ENCODE measurements at regions not wholly inside any gene's neighbourhood (a gene's known extent, or its start where the extent isn't known, plus 50 kb on each side); places are given as distances from the start of the nearest gene placed in this dataset.

GRCh38 chr11:134584001-134584561 lies 172.0 kb upstream of the B3GAT1 start:
- Mint-ChIP-seq H3K27ac (no peak overlapping the region), H3K4me1 (peaks cover 9% of the 10 kb centered on the region), H3K9me3 (no peaks in the 10 kb centered on the region), H3K27me3 (peaks cover 14% of the 10 kb centered on the region), H3K36me3 (no peaks in the 10 kb centered on the region), H3K4me3 (no peak overlapping the region)
- no peak for DNase-seq

GRCh38 chr11:134583397-134583990 lies 171.5 kb upstream of the B3GAT1 start:
- H3K36me3 Mint-ChIP-seq, result no peaks in the 10 kb centered on the region
- H3K4me3 Mint-ChIP-seq, result no peak overlapping the region
- H3K4me1 Mint-ChIP-seq, result peaks cover 9% of the 10 kb centered on the region
- peak overlapping the region; percentile 4 for H3K27ac Mint-ChIP-seq
- no peaks in the 10 kb centered on the region for H3K9me3 Mint-ChIP-seq
- no peak for DNase-seq
- peaks cover 15% of the 10 kb centered on the region for H3K27me3 Mint-ChIP-seq

- Mint-ChIP-seq H3K4me1 (peaks cover 9% of the 10 kb centered on the region), H3K27ac (no peak overlapping the region), H3K27me3 (peaks cover 15% of the 10 kb centered on the region), H3K36me3 (no peaks in the 10 kb centered on the region), H3K4me3 (no peak overlapping the region), H3K9me3 (no peaks in the 10 kb centered on the region)
- no peak for DNase-seq
These were observed 170.7 kb upstream of the B3GAT1 start for GRCh38 chr11:134582770-134583095.

- Mint-ChIP-seq H3K9me3 (no peaks in the 10 kb centered on the region), H3K4me1 (peaks cover 9% of the 10 kb centered on the region), H3K27me3 (peaks cover 15% of the 10 kb centered on the region), H3K4me3 (no peak overlapping the region), H3K27ac (no peak overlapping the region), H3K36me3 (no peaks in the 10 kb centered on the region)
- DNase-seq, result no peak
These were observed 170.1 kb upstream of the B3GAT1 start for GRCh38 chr11:134581966-134582769.

GRCh38 chr11:134581121-134581626 lies 169.1 kb upstream of the B3GAT1 start:
- DNase-seq, result no peak
- H3K4me1 Mint-ChIP-seq, result peaks cover 9% of the 10 kb centered on the region
- peaks cover 15% of the 10 kb centered on the region for H3K27me3 Mint-ChIP-seq
- no peaks in the 10 kb centered on the region for H3K9me3 Mint-ChIP-seq
- no peak overlapping the region for H3K27ac Mint-ChIP-seq
- no peak overlapping the region for H3K4me3 Mint-ChIP-seq
- no peaks in the 10 kb centered on the region for H3K36me3 Mint-ChIP-seq

GRCh38 chr11:134580610-134580975 lies 168.6 kb upstream of the B3GAT1 start:
- Mint-ChIP-seq H3K27ac (no peak overlapping the region), H3K36me3 (no peaks in the 10 kb centered on the region), H3K9me3 (no peaks in the 10 kb centered on the region), H3K27me3 (peaks cover 15% of the 10 kb centered on the region), H3K4me1 (peaks cover 9% of the 10 kb centered on the region), H3K4me3 (no peak overlapping the region)
- no peak for DNase-seq

- peaks cover 15% of the 10 kb centered on the region for H3K27me3 Mint-ChIP-seq
- no peak overlapping the region for H3K4me3 Mint-ChIP-seq
- H3K4me1 Mint-ChIP-seq, result peaks cover 9% of the 10 kb centered on the region
- H3K9me3 Mint-ChIP-seq, result no peaks in the 10 kb centered on the region
- DNase-seq, result no peak
- H3K27ac Mint-ChIP-seq, result no peak overlapping the region
- no peaks in the 10 kb centered on the region for H3K36me3 Mint-ChIP-seq
These were observed 167.9 kb upstream of the B3GAT1 start for GRCh38 chr11:134579724-134580609.

- Mint-ChIP-seq H3K9me3 (no peaks in the 10 kb centered on the region), H3K4me1 (peaks cover 9% of the 10 kb centered on the region), H3K4me3 (no peak overlapping the region), H3K27me3 (peaks cover 15% of the 10 kb centered on the region), H3K36me3 (no peaks in the 10 kb centered on the region), H3K27ac (no peak overlapping the region)
- no peak for DNase-seq
These were observed 167.0 kb upstream of the B3GAT1 start for GRCh38 chr11:134578807-134579723.

GRCh38 chr11:134577751-134578395 lies 165.8 kb upstream of the B3GAT1 start:
- H3K36me3 Mint-ChIP-seq, result no peaks in the 10 kb centered on the region
- no peak for DNase-seq
- no peaks in the 10 kb centered on the region for H3K4me1 Mint-ChIP-seq
- no peaks in the 10 kb centered on the region for H3K9me3 Mint-ChIP-seq
- peaks cover 8% of the 10 kb centered on the region for H3K27me3 Mint-ChIP-seq
- no peak overlapping the region for H3K27ac Mint-ChIP-seq
- H3K4me3 Mint-ChIP-seq, result no peak overlapping the region

GRCh38 chr11:134576721-134577171 lies 164.7 kb upstream of the B3GAT1 start:
- Mint-ChIP-seq H3K27ac (no peak overlapping the region), H3K36me3 (no peaks in the 10 kb centered on the region), H3K27me3 (peaks cover 4% of the 10 kb centered on the region), H3K9me3 (no peaks in the 10 kb centered on the region), H3K4me1 (no peaks in the 10 kb centered on the region), H3K4me3 (no peak overlapping the region)
- no peak for DNase-seq

- H3K36me3 Mint-ChIP-seq, result no peaks in the 10 kb centered on the region
- H3K4me3 Mint-ChIP-seq, result no peak overlapping the region
- H3K4me1 Mint-ChIP-seq, result no peaks in the 10 kb centered on the region
- no peaks in the 10 kb centered on the region for H3K9me3 Mint-ChIP-seq
- DNase-seq, result no peak
- H3K27ac Mint-ChIP-seq, result no peak overlapping the region
- peaks cover 4% of the 10 kb centered on the region for H3K27me3 Mint-ChIP-seq
These were observed 164.2 kb upstream of the B3GAT1 start for GRCh38 chr11:134576286-134576685.

GRCh38 chr11:134575504-134576230 lies 163.6 kb upstream of the B3GAT1 start:
- Mint-ChIP-seq H3K36me3 (no peaks in the 10 kb centered on the region), H3K9me3 (no peaks in the 10 kb centered on the region), H3K27me3 (peaks cover 4% of the 10 kb centered on the region), H3K4me3 (no peak overlapping the region), H3K27ac (no peak overlapping the region), H3K4me1 (no peaks in the 10 kb centered on the region)
- DNase-seq, result no peak

GRCh38 chr11:134574947-134575346 lies 162.9 kb upstream of the B3GAT1 start:
- H3K4me3 Mint-ChIP-seq, result no peak overlapping the region
- H3K9me3 Mint-ChIP-seq, result no peaks in the 10 kb centered on the region
- H3K27me3 Mint-ChIP-seq, result peaks cover 4% of the 10 kb centered on the region
- DNase-seq, result no peak
- no peaks in the 10 kb centered on the region for H3K36me3 Mint-ChIP-seq
- no peak overlapping the region for H3K27ac Mint-ChIP-seq
- H3K4me1 Mint-ChIP-seq, result no peaks in the 10 kb centered on the region
